HG03196 (cell line): ENCODE measurements at regions not wholly inside any gene's neighbourhood (a gene's known extent, or its start where the extent isn't known, plus 50 kb on each side); places are given as distances from the start of the nearest gene placed in this dataset.
"Not testable (repeated sequence)": the region's sequence is repeated elsewhere in the genome, so short reads cannot be mapped to it uniquely, and the experiment has no call there.

Source experiments
- ATAC-seq: cut with Tn5 transposase; IDR thresholded peaks from one replicate; pipeline ENCODE4 v1.9.1; 2021; ENCODE audit not compliant: unreplicated experiment

GRCh38 chr1:70745199-70745598 is 302.4 kb downstream of the PTGER3 start:
- ATAC-seq = no peak

DNA sequence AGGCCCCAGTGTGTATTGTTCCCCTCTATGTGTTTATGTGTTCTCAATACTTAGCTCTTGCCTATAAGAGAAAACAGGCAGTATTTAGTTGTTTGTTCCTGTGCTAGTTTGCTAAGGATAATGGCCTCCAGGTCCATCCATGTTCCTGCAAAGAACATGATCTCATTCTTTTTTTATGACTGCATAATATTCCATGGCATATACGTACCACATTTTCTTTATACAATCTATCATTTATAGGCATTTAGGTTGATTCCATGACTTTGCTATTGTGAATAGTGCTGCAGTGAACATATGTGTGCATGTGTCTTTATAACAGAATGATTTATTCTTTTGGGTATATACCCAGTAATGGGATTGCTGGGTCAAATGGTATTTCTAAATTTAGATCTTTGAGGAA is 301.6 kb downstream of the PTGER3 start:
- not testable (repeated sequence) for ATAC-seq

DNA sequence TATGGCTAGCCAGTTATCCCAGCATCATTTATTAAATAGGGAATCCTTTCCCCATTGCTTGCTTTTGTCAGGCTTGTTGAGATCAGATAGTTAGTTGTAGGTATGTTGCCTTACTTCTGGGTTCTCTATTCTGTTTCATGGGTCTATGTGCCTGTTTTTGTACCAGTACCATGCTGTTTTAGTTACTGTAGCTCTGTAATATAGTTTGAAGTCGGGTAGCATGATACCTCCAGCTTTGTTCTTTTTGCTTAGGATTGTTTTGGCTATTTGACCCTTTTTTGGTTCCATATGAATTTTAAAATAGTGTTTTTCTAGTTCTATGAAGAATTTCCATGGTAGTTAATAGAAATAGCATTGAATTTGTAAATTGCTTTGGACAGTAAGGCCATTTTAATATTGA is 300.5 kb downstream of the PTGER3 start:
- ATAC-seq = not testable (repeated sequence)

DNA sequence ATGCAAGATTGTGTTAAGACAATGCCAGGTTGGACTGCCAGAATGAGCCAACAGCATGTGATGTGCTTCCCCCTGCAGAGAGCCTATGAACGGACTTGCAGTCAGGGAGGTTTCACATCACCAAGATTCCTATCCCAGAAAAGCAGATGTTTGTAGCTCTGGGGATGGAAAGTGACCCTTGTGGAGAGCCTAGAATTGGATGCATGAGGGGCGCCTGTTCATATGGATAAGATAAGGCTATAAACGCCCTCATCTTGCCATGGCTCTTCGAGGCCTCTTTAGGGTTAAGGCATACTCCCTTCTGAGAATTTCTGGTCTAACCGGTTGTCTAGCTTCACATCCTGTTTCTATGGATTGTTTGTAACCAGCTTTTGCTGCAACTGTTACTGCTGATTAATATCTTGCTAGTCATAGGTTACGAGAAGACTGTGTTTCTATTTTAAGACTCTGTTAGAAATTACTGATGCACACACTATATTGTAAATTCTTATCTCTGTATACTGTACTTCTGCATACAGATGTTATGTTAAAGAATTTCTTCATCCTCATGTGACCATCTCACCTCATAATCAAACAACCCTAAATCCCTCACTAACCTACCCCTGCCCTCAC is 295.8 kb downstream of the PTGER3 start:
- not testable (repeated sequence) for ATAC-seq

GRCh38 chr1:70754701-70755100 is 292.9 kb downstream of the PTGER3 start:
- no peak for ATAC-seq

GRCh38 chr1:70760154-70760553 is 287.5 kb downstream of the PTGER3 start:
- ATAC-seq = no peak

- ATAC-seq = no peak
Observed at GRCh38 chr1:70762386-70762785, 285.2 kb downstream of the PTGER3 start.

GRCh38 chr1:70764747-70765146 is 282.9 kb downstream of the PTGER3 start:
- ATAC-seq = no peak

DNA sequence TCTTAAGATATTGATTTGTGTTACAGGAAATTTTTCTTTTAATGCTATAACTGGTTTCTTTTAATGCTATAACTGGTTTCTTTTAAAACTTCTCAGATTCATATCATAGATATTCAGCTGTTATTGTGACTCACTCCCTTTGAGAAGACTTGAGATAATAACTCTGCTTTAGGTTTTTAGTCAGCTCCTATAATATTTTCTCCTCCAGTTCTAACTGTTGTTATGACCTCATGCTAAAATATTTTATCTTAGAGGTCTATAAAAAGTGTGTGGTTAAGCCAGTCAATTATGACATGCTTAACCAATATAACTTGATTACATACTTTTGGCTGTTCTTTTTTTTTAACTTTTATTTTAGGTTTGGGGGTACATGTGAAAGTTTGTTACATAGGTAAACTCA is 280.2 kb downstream of the PTGER3 start:
- no peak for ATAC-seq

GRCh38 chr1:70768216-70768615 is 279.4 kb downstream of the PTGER3 start:
- ATAC-seq = no peak

DNA sequence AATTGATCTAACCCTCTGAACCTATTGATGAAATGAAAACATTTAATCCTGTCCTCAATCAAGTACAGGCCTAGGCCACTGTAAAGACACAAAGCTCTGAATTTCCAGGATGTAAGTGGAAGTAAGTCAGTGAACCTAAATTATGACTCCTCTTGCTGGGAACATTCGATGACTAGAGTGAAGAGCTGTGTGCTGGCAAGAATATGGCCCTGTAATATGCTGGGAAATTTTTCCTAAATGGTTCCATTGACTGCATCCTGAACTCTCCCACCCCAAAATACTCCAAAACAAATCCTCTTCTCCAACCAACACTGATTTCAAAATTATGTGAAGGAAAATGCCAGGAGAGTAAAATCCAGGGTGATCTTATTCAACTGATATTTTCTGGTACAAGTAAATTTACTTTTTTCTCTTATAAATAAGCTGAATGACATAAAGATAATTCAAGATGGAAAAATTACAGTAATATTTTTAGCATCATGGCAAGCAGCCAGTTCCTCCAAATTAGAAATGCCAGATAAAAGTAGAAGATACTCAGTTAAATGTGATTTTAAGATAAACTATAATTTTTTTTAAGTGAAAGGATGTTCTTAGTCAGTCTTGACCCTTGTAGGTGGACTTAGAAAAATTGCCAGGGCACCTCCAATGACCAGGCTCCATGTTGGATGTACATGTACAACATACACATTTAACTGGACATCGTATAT is 269.4 kb downstream of the PTGER3 start:
- no peak for ATAC-seq

- ATAC-seq = no peak
Observed at GRCh38 chr1:70778934-70779333, 268.7 kb downstream of the PTGER3 start.

- ATAC-seq = no peak
Observed at GRCh38 chr1:70779571-70779970, 268.0 kb downstream of the PTGER3 start.

DNA sequence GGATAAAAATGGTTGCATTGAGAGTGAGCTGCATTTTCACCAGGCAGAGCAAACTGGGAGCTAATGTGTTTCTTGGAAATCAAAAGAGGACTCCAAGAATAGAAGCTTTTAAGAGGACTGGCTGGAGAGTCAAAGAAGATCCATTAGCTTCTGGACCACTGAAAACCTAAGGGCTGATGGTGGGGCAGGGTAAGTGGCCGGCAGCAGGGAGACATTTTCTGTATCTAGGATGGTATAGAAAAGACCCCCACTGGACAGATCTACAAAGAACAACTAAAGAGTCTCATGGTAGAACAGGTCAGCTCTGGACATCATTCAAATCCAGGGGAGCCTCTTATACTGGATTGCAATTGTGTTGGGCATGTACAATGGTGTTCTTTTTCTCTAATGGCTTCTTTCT is 262.3 kb downstream of the PTGER3 start:
- ATAC-seq = no peak

GRCh38 chr1:70790232-70790923 is 257.2 kb downstream of the PTGER3 start:
- no peak for ATAC-seq

GRCh38 chr1:70795064-70795463 is 252.6 kb downstream of the PTGER3 start:
- not testable (repeated sequence) for ATAC-seq

DNA sequence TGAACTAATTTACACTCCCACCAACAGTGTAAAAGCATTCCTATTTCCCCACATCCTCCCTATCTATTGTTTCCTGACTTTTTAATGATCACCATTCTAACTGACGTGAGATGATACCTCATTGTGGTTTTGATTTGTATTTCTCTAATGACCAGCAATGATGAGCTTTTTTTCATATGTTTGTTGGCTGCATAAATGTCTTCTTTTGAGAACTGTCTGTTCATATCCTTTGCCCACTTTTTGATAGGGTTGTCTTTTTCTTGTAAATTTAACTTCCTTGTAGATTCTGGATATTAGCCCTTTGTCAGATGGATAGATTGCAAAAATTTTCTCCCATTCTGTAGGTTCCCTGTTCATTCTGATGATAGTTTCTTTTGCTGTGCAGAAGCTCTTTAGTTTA is 251.3 kb downstream of the PTGER3 start:
- ATAC-seq = not testable (repeated sequence)

GRCh38 chr1:70802625-70803024 is 245.0 kb downstream of the PTGER3 start:
- ATAC-seq = not testable (repeated sequence)

DNA sequence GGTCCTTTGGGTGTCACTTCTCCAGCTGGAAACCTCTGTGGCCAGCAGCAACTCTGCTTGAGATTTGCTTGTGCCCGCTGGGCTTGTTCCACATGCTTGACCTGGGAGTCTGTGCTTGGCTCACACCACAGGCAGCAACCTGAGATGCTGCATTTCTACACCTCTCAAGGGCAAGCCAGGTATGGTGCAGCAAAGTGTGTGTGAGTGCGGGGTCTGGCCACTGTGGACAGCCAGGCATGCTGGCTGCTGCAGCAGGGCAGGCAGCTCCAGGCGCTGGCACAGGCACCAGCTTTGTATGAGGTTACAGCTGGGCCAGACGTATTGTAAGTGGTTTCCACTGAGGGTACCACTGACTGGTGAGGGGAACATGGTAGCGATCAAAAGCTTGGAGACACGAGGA is 242.0 kb downstream of the PTGER3 start:
- ATAC-seq = no peak

GRCh38 chr1:70807088-70807664 is 240.4 kb downstream of the PTGER3 start:
- no peak for ATAC-seq

- no peak for ATAC-seq
Observed at GRCh38 chr1:70809069-70809468, 238.5 kb downstream of the PTGER3 start.

DNA sequence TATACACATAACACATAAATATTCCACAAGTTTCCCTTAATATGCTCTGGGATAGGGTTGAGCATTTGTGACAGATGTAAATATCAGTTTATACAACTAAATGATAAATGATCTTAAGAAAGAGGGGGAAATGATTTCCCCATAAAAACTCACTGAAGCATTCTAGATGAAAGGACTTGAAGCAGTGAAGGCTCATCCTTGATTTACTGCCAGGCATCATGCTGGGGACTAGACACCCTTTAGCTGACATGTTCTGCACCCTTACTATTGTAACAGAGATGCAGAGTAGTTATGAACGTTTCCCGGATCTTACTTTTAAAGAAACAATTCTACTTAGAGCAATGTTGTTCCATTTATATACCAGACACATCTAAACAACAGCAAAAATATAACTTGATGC is 235.8 kb downstream of the PTGER3 start:
- ATAC-seq = no peak
